ENCODE measurements at regions not wholly inside any gene's neighbourhood (a gene's known extent, or its start where the extent isn't known, plus 50 kb on each side); places are given as distances from the start of the nearest gene placed in this dataset.
"Not testable (repeated sequence)": the region's sequence is repeated elsewhere in the genome, so short reads cannot be mapped to it uniquely, and the experiment has no call there.

DNA sequence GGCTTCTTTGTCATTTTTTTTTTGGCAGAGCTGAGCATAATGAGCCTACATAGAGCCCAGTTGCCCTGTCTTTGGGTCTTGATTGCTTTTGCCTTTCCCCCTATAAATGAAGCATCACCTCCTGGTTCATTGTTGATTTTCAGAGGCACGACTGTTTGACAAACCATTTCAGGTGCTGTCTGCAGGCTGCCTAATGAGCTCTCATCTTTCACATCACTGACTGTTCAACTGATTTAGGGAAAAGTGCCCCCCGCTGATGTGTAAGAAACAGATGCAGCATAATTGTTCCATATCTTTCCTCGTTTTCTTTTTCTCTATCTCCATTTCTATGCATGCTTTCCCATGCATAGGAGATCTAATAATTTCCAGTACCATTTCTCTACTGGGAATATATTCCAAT, 338.6 kb downstream of the TMEM38B start:
- no peak overlapping the region for H3K27ac ChIP-seq
- no peaks in the 10 kb centered on the region for H3K9me3 ChIP-seq
- no peaks in the 10 kb centered on the region for H3K36me3 ChIP-seq
- no peaks in the 10 kb centered on the region for H3K4me1 ChIP-seq (replicated peaks)
- 78% methylated on average over 3 of the region's 3 CpGs for WGBS
- H3K4me3 ChIP-seq: no peak overlapping the region
- H3K27me3 ChIP-seq (replicated peaks; ENCODE audit: insufficient read depth): no peaks in the 10 kb centered on the region
- DNase-seq (ENCODE audit: low spot score): no peak
- intact Hi-C loops (cut with DNase I): no loop called here
- TF ChIP-seq, protein P1, sequence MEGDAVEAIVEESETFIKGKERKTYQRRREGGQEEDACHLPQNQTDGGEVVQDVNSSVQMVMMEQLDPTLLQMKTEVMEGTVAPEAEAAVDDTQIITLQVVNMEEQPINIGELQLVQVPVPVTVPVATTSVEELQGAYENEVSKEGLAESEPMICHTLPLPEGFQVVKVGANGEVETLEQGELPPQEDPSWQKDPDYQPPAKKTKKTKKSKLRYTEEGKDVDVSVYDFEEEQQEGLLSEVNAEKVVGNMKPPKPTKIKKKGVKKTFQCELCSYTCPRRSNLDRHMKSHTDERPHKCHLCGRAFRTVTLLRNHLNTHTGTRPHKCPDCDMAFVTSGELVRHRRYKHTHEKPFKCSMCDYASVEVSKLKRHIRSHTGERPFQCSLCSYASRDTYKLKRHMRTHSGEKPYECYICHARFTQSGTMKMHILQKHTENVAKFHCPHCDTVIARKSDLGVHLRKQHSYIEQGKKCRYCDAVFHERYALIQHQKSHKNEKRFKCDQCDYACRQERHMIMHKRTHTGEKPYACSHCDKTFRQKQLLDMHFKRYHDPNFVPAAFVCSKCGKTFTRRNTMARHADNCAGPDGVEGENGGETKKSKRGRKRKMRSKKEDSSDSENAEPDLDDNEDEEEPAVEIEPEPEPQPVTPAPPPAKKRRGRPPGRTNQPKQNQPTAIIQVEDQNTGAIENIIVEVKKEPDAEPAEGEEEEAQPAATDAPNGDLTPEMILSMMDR (IDR thresholded peaks at IDR 0.05): no peak
- TF ChIP-seq POLR2AphosphoS5 (IDR thresholded peaks at IDR 0.05) (no peak), POLR2A (IDR thresholded peaks at IDR 0.05) (no peak)

DNA sequence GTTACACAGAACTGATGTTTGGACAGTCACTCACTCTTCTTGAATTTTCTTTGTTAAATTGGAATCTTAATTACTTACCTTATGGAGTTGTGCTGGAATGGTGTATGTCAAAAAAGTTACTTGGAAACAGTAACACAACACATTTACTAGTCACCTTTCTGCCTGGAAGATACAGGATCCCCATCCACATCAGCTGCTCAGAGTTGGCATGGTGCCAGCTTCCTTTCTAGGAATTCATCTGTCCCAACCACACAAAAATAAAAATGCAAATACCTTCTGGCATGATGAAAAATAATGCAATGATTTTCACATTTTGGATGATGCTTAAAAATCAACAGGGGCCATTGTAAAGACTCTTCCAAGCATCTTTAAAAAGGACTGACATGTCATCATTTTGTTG, 341.5 kb downstream of the TMEM38B start:
- Histone ChIP-seq H3K9me3 (no peaks in the 10 kb centered on the region), H3K36me3 (no peaks in the 10 kb centered on the region), H3K27me3 (replicated peaks; ENCODE audit: insufficient read depth) (no peaks in the 10 kb centered on the region), H3K4me1 (replicated peaks) (no peaks in the 10 kb centered on the region), H3K4me3 (no peak overlapping the region), H3K27ac (no peak overlapping the region)
- DNase-seq (ENCODE audit: low spot score): no peak
- TF ChIP-seq, protein P1 (IDR thresholded peaks at IDR 0.05): no peak
- TF ChIP-seq POLR2AphosphoS5 (IDR thresholded peaks at IDR 0.05) (no peak), POLR2A (IDR thresholded peaks at IDR 0.05) (no peak)
- intact Hi-C loops (cut with DNase I): no loop called here

DNA sequence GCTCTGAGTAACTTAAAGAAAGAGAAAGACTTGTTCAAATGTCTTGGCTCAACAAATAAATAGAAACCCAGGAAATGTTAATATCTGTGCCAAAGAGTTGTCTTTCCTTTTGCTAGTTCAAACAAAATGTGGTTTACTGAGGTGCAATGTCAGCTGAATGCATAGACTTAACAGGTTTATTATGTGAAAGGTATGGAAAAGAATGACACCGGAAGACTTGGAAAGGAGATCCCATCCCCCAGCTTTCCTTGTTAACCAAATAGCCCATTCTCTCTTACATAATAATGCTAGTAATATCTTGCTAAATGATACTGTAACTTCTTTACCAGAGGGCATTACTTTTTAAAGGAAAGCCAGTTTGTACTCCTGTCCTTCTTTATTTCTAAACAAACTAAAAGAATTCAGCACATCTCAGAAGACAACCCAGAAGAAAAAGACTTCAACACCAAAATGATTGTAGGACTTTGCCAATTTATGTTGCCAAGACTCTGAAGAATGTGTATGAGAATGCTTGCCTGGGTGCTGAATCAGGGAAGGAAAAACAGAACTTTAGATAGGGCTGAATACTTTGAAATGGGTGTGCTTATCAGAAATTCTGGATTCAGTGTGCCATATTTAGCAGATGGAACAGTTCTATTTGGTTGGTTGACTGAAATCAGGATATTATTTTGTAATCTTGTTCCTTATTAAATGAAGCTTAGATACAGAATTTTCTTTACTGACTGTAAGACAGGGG, 344.1 kb downstream of the TMEM38B start:
- Histone ChIP-seq H3K4me1 (replicated peaks) (no peaks in the 10 kb centered on the region), H3K9me3 (no peaks in the 10 kb centered on the region), H3K4me3 (no peak overlapping the region), H3K27ac (no peak overlapping the region), H3K36me3 (no peaks in the 10 kb centered on the region), H3K27me3 (replicated peaks; ENCODE audit: insufficient read depth) (no peaks in the 10 kb centered on the region)
- no peak for DNase-seq (ENCODE audit: low spot score)
- 45% methylated on average over 1 of the region's 1 CpG for WGBS
- intact Hi-C loops (cut with DNase I): no loop called here
- TF ChIP-seq, protein P1 (IDR thresholded peaks at IDR 0.05): no peak

GRCh38 chr9:106039151-106039935, 345.0 kb downstream of the TMEM38B start:
- Histone ChIP-seq H3K27ac (no peak overlapping the region), H3K27me3 (replicated peaks; ENCODE audit: insufficient read depth) (no peaks in the 10 kb centered on the region), H3K4me1 (replicated peaks) (no peaks in the 10 kb centered on the region), H3K9me3 (no peaks in the 10 kb centered on the region), H3K4me3 (no peak overlapping the region), H3K36me3 (no peaks in the 10 kb centered on the region)
- no peak for DNase-seq (ENCODE audit: low spot score)
- TF ChIP-seq POLR2AphosphoS5 (IDR thresholded peaks at IDR 0.05) (no peak), POLR2A (IDR thresholded peaks at IDR 0.05) (no peak)
- TF ChIP-seq, protein P1 (IDR thresholded peaks at IDR 0.05): no peak
- WGBS: 92% methylated on average over 5 of the region's 5 CpGs
- intact Hi-C loops (cut with DNase I): no loop called here

DNA sequence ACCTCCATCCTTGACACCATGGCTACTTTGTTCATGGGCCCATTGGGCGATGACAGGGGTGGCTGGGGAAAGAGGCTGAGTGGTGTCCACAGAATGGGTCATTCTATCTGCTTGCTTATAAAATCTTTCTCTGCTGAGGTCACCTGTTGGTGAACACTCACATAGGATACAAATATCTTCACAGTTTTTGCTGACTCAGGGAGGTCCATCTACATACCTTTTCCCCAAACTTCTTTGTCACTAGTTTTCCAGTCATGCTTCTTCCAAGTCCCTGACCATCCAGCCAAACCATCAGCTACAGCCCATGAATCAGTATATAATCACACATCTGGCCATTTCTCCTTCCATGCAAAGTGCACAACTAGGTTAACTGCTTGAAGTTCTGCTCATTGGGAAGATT, 347.6 kb downstream of the TMEM38B start:
- H3K27me3 ChIP-seq (replicated peaks; ENCODE audit: insufficient read depth); H3K36me3 ChIP-seq; H3K4me3 ChIP-seq; DNase-seq (ENCODE audit: low spot score); intact Hi-C loops (cut with DNase I); H3K27ac ChIP-seq; H3K4me1 ChIP-seq (replicated peaks); H3K9me3 ChIP-seq: not testable (repeated sequence)
- WGBS: 100% methylated on average over 1 of the region's 1 CpG
